ENCODE measurements at regions not wholly inside any gene's neighbourhood (a gene's known extent, or its start where the extent isn't known, plus 50 kb on each side); places are given as distances from the start of the nearest gene placed in this dataset.

DNA sequence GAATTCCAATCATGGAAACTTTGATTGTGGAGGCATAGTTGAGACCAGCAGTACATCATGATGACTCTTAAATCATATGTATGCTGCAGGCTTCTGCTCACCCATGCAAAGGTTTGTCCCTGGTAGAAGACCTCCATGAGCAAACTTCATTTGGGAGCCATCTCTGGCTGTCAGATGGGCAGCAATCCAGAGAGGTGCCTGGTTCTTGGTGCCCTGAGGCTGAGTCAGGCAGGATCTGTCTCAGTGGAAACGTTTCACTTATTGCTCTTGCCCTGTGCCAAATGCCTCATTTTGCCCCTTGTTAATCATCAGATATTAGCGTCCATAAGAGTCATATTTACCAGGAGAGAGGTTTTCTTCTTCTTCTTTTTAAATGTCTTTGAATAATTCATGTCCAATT, 151.5 kb upstream of the CELF4 start:
- Histone ChIP-seq H3K27me3 (ENCODE audit: control insufficient read depth, insufficient read depth, low read length) (no peaks in the 10 kb centered on the region), H3K27ac (ENCODE audit: low read depth in 2 of 2, low read length in 2 of 2) (no peak overlapping the region), H3K36me3 (ENCODE audit: control insufficient read depth in 2 of 3, insufficient read depth in 3 of 3, low read length in 3 of 3) (no peaks in the 10 kb centered on the region), H3K9ac (ENCODE audit: low read length in 3 of 3) (no peak overlapping the region), H3K9me3 (ENCODE audit: control insufficient read depth in 2 of 3, insufficient read depth in 1 of 3, low read length in 3 of 3) (no peaks in the 10 kb centered on the region), H3K4me1 (ENCODE audit: control insufficient read depth in 2 of 3, insufficient read depth in 2 of 3, low read depth in 1 of 3, low read length in 3 of 3) (peaks cover 0 to 5% (median 4%) of the 10 kb centered on the region in 3 donors), H3K4me3 (ENCODE audit: low read length in 3 of 3) (no peak overlapping the region)
- no peak for DNase-seq
- intact Hi-C loops (cut with DNase I), result no loop called here
- TF ChIP-seq CTCF (IDR thresholded peaks at IDR 0.05; ENCODE audit: borderline replicate concordance, extremely low read depth, insufficient read depth), result no peak
- FAIRE-seq, result no peak

DNA sequence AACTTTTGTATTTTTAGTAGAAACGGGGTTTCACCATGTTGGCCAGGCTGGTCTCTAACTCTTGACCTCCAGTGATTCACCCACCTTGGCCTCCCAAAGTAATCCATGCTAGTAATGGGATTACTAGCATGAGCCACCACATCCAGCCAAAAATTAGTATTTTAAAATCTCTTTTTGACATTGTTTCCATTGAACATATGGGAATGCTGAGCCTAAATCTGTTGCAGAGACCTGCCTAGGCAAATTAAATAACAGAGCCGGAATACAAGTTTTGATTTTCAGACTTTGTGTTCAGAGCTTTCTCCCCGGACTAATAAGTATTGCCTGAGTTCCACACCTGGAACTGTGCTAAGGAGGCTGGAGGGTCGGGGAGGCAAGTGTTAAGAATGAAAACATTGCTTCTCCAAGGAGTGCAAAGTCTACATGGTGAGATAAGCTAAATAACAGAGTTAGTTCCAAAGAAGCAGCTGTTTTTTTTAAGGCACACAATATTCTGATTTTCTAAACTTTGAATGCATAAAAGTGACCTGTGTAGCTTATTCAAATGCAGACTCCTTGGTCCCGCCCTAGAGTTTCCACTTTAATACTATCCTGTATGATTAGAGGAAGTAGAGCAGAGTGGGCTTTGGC, 150.6 kb upstream of the CELF4 start:
- no peak overlapping the region for H3K27ac ChIP-seq (ENCODE audit: low read depth in 2 of 2, low read length in 2 of 2)
- no peaks in the 10 kb centered on the region for H3K27me3 ChIP-seq (ENCODE audit: control insufficient read depth, insufficient read depth, low read length)
- no peak for TF ChIP-seq CTCF (IDR thresholded peaks at IDR 0.05; ENCODE audit: borderline replicate concordance, extremely low read depth, insufficient read depth)
- no peaks in the 10 kb centered on the region for H3K36me3 ChIP-seq (ENCODE audit: control insufficient read depth in 2 of 3, insufficient read depth in 3 of 3, low read length in 3 of 3)
- intact Hi-C loops (cut with DNase I), result no loop called here
- H3K4me3 ChIP-seq (ENCODE audit: low read length in 3 of 3), result no peak overlapping the region
- no peak for DNase-seq
- FAIRE-seq, result no peak
- H3K9ac ChIP-seq (ENCODE audit: low read length in 3 of 3), result no peak overlapping the region
- peaks cover 0 to 5% (median 4%) of the 10 kb centered on the region in 3 donors for H3K4me1 ChIP-seq (ENCODE audit: control insufficient read depth in 2 of 3, insufficient read depth in 2 of 3, low read depth in 1 of 3, low read length in 3 of 3)
- no peaks in the 10 kb centered on the region for H3K9me3 ChIP-seq (ENCODE audit: control insufficient read depth in 2 of 3, insufficient read depth in 1 of 3, low read length in 3 of 3)

DNA sequence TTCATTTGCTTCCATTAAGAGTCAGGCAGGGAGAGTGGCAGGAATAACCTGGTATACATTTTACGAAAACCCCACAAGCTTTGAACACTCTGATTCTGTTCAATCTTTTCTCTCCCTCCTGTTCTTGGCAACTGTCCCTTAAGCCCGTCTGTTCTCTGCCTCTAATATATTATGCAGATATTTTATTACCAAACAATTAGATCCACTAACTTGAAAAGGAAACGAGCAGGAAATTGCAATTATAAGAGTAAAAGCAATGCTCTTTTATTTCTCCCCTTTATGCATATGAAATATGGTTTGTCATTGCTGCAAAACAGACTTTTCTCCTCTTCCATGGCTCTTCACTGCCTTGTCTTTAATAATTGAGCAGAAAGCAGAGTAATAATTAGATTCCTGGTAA, 149.1 kb upstream of the CELF4 start:
- H3K36me3 ChIP-seq (ENCODE audit: control insufficient read depth in 2 of 3, insufficient read depth in 3 of 3, low read length in 3 of 3), result no peaks in the 10 kb centered on the region
- no peaks in the 10 kb centered on the region for H3K9me3 ChIP-seq (ENCODE audit: control insufficient read depth in 2 of 3, insufficient read depth in 1 of 3, low read length in 3 of 3)
- H3K27me3 ChIP-seq (ENCODE audit: control insufficient read depth, insufficient read depth, low read length), result no peaks in the 10 kb centered on the region
- H3K4me1 ChIP-seq (ENCODE audit: control insufficient read depth in 2 of 3, insufficient read depth in 2 of 3, low read depth in 1 of 3, low read length in 3 of 3), result peaks cover 0 to 5% (median 4%) of the 10 kb centered on the region in 3 donors
- no peak overlapping the region for H3K27ac ChIP-seq (ENCODE audit: low read depth in 2 of 2, low read length in 2 of 2)
- no peak for TF ChIP-seq CTCF (IDR thresholded peaks at IDR 0.05; ENCODE audit: borderline replicate concordance, extremely low read depth, insufficient read depth)
- H3K4me3 ChIP-seq (ENCODE audit: low read length in 3 of 3), result no peak overlapping the region
- intact Hi-C loops (cut with DNase I), result no loop called here
- no peak overlapping the region for H3K9ac ChIP-seq (ENCODE audit: low read length in 3 of 3)
- DNase-seq (peak in 1 of 5 donors; percentile 51), FAIRE-seq (no peak)

- H3K4me3 ChIP-seq (ENCODE audit: low read length in 3 of 3), result no peak overlapping the region
- no peaks in the 10 kb centered on the region for H3K27me3 ChIP-seq (ENCODE audit: control insufficient read depth, insufficient read depth, low read length)
- TF ChIP-seq CTCF (IDR thresholded peaks at IDR 0.05; ENCODE audit: borderline replicate concordance, extremely low read depth, insufficient read depth), result no peak
- H3K27ac ChIP-seq (ENCODE audit: low read depth in 2 of 2, low read length in 2 of 2), result no peak overlapping the region
- intact Hi-C loops (cut with DNase I), result no loop called here
- H3K9ac ChIP-seq (ENCODE audit: low read length in 3 of 3), result no peak overlapping the region
- DNase-seq (no peak), FAIRE-seq (no peak)
- peaks cover 0 to 5% (median 4%) of the 10 kb centered on the region in 3 donors for H3K4me1 ChIP-seq (ENCODE audit: control insufficient read depth in 2 of 3, insufficient read depth in 2 of 3, low read depth in 1 of 3, low read length in 3 of 3)
- H3K9me3 ChIP-seq (ENCODE audit: control insufficient read depth in 2 of 3, insufficient read depth in 1 of 3, low read length in 3 of 3), result no peaks in the 10 kb centered on the region
- H3K36me3 ChIP-seq (ENCODE audit: control insufficient read depth in 2 of 3, insufficient read depth in 3 of 3, low read length in 3 of 3), result no peaks in the 10 kb centered on the region
These were observed 147.2 kb upstream of the CELF4 start for GRCh38 chr18:37712776-37713175.
